ENCODE measurements at regions not wholly inside any gene's neighbourhood (a gene's known extent, or its start where the extent isn't known, plus 50 kb on each side); places are given as distances from the start of the nearest gene placed in this dataset.
A peak's percentile ranks its signal among the peaks of the same experiment; 100 is the strongest.

DNA sequence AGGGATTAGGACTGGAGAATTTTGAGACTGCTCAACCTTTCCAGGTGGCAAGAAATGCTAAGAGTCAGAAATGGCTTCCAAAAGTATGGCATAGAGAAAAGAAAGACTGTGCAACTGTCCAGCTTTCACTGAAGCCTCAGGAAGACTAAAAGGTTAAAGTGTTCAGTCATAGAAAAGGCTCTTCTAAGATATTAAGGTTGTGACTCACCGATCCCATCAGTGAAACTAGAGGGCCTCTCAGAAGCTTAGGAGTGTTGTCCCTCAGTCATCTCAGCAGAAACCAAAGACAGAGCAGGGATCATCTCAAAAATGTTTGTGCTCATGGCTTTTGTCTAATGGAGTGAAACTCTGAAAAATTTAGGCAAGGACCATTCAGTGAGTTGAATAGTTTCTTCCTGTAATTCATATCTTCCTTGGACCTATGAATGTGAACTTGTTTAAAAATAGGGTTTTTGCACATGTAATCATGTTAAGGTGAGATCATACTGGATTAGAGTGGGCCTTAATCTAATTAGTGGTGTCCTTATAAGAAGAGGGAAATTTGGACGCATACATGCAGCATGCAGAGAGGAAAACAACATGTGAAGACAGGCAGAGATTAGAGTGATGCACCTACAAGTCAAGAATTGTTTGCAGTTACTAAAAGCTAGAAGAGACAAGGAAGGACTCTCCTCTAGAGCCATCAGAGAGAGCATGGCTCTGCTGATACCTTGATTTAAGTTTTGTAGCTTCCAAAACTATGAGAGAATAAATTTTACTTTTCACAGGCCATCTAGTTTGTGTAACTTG is 71.3 kb downstream of the RPE65 start:
- DNase-seq = no peak

DNA sequence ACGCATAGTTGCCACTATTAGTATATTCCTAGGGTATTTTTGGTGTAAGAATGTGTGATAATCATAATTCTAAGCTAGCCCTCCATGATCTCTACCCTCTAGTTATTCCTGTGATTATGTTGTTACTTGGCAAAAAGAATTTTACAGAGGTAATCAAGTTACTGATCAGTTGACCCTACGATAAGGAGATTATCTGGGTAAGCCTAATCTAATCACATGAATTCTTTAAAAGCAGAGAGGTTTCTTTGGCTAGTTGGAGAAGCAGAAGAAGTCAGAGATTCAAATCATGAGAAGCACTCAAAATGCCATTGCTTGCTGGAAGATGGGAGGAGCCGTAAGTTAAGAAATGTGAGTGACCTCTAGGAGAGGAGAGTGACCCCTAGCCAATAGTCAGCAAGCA is 72.7 kb downstream of the RPE65 start:
- no peak for DNase-seq

DNA sequence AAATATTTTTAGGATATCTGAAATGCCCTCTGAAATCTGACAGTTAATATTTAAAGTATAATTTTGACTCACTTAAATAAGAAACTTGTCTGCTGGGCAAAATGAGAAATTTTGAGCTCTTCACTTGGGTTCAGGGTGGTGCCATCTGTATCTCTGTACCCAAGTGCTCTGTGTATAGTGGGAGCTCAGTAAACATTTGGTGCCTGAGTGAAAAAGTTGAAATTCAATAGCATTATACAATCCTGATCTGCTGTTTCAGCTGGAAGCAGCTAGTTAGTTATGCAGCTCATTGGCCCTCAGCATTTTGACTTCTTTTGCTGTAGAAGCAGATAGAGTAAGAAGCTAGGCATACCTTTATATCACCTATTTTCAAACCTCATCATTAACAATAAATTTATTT is 73.3 kb downstream of the RPE65 start:
- DNase-seq = peak in 1 of 2 experiments; percentile 14

DNA sequence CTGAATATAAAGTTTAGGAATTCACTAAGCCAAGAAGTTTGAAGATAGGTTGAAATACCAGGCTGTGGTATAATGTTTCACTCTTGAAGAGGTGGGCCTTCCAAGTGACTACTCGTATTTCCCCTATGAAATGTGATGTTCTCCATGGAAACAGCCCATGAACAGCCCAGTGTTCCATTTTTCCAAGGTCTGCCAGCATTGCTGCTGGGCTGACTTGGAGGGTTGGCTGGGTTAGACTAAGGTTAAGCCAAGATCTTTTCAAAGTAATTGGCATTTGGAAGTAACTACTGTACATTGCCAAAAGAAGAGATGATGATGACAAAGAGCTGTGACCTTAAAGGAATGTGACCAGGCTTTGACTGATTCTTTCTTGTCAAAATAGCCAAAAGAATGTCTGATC is 73.8 kb downstream of the RPE65 start:
- peak; percentile 72 to 80 for DNase-seq

DNA sequence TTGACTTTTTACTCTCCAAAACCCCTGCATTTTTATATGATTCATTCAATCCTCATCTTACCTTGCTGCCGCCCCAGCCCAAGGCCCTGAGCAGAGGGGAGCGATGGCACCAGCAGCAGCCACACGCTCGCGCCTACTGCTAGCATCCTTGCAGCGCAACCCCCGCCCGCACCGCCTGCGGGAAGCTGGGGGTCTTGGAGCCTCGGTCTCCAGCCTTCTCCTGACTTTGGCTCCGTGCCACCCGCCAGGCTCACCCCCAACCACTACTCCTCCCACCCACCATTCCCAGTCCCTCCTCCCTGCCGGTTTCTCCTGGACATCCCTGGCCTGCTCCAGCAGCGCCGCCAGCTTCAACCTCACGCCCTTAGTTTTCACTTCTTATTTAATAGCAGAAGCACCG is 76.6 kb downstream of the RPE65 start:
- DNase-seq = no peak

DNA sequence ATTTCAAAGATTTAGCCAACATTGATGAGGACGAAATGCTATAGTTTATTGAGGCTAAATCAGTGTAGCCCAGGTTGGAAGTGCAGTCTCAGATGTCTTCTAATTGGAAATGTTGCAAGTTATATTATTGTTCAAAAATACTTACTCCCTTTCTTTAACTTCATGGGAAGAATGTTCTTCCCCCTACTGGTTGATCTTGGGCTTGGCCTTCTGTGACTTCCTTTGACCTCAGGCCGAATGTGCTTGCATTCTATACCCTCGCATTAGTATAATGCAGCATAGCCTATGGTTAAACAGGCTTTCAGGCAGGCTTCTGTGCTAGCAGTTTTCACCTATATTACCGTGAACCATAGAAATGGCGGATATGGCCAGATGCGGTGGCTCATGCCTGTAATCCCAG is 77.3 kb downstream of the RPE65 start:
- no peak for DNase-seq

DNA sequence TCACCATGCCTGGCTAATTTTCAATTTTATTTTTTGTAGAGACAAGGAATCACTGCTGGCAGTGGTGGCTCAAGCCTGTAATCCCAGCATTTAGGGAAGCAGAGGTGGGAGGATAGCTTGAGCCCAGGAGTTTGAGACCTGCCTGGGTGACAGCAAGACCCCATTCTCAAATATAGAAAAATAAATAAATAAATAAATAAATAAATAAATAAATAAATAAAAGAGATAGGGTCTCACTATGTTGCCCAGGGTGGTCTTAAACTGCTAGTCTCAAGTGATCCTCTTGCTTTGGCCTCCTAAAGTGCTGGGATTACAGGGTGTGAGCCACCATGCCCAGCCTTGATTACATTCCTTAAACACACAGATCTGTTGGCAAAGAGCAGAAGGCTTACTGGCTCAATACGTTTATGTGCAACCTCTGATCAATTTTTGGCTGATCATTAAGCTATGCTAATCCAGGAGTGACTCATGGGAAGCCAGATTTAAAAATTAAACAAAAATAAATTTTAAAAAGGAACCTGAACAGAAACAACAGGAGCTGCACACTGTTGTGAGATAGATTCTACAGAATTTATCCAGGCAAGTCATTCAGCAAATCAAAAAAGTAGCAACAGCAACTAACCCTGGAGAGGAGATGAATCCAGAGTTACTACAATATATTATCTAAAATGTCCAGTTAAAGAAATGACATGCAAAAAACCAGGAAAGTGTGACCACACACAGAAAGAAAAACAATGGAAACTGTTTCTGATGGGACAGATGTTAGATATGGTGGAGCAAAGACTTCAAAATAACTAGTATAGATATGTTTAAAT is 79.4 kb downstream of the RPE65 start:
- no peak for DNase-seq

DNA sequence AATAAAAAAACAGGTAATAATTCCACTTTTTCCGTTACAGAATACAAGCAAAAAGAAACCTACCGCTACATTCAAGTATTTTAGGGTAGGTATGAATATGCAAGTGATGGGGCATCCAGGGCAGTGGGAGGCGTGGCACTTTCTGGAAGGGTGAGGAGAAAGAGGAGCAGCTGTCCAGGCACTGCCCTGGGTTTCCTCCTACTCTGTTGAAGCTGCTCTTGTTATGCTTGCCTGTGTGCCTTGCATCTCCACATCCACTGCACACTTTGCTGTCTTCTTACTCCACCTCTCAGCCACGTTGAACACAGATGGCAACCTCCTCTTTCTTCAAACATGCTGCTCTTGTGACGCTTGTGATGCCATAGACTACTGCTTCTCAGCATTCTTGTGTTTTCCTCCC is 83.2 kb downstream of the RPE65 start:
- DNase-seq = no peak

DNA sequence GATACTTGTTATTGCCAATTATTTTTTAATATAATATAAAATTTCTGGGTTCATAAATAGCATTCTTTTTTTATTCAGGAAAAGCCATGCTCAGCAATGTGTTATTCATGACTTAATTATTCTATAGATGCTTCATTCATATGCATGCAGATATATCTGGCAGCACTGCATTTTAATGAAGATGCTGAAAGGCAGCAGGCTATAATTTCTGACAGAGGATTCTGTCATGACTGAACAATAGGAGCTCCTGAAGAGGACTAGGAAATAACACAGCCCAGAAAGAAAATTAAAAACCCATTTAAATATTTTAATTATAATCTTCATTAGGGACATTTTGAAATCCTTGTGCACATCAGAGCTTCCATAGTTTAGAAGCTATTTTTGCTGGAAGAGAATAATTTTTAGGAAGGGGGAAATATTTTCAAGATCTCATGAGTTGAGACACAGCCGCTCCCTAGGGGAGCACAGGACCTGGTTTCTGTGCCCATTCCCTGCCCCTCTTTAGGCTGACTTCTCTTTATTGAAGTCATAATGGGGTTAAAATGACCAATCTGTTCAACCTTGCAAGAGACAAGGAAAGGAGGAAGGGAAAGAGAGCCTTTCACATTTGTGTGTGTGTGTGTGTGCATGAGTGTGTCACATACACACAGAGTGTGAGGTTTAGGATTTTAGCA is 83.9 kb downstream of the RPE65 start:
- no peak for DNase-seq

DNA sequence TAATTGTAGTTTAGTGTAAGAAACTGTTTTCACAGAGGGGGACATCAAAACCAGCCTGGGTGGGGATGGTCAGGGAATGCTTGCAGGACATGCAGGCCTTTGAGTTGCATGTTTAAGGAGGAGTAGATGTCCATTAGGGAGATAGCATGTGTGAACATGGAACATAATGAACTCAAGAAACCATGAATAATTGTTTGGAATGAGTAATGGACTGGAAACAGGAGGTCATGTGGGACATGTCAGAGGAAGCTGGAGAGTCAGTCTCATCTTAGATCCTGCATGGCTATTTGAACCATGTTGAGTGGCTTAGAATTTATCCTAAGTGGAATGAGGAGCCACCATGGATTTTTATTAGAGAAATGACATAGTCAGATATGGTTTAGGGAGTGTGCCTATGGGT is 86.4 kb downstream of the RPE65 start:
- no peak for DNase-seq

DNA sequence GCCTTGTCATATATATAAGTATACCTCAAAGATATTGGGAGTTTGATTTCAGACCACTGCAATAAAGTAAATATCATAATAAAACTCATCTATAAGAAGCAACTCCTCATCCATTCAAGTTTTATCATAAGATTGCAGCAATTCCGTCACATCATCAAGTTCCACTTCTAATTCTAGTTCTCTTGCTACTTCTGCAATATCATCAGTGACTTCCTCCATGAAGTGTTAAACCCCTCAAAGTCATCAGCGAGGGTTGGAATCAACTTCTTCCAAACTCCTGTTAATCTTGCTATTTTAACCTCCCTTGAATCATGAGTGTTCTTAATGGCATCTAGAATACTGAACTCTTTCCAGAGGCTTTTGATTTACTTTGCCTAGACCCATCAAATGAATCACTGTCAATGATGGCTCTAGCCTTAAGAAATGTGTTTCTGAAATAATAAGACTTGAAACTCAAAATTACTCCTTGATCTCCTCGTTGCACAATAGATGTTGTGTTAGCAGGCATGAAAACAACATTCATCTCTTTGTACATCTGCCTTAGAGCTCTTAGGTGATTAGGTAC is 88.3 kb downstream of the RPE65 start:
- no peak for DNase-seq

DNA sequence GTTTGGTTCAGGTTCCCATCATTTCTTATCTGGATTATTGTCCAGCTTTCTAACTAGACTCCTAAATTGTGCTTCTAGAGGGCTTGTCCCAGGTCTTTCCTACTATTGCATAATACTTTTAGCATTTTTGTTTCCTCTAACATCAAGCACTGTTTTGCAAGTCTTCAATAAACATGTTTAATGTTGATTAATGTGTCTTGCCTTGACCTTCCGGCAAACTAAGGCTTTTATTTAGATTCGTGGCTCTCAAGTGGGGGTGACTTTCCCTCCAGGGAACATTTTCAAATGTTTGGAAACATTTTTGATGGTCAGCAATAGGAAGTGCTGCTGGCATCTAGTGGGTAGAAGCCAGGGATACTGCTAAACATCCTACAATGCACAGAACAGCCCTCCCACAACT is 90.7 kb downstream of the RPE65 start:
- DNase-seq = no peak

DNA sequence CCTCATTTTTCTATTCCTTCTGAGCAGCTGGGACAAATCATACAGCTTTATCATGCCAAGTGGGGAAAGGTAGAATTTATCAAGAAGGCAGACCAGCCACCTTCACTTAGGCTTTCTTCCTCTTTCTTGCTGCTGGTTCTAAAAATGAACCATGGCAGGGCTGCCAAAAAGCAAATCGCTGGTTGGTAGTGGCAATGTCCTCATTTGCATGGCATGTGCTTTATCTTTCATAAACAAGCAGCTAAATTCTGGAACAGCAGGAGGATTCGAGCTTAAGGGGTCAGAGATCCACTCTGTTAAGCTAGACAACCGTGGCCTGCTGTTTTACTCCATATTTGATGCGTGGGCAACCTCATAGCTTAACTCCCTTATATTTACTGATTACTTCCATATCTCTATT is 91.3 kb downstream of the RPE65 start:
- DNase-seq = no peak

DNA sequence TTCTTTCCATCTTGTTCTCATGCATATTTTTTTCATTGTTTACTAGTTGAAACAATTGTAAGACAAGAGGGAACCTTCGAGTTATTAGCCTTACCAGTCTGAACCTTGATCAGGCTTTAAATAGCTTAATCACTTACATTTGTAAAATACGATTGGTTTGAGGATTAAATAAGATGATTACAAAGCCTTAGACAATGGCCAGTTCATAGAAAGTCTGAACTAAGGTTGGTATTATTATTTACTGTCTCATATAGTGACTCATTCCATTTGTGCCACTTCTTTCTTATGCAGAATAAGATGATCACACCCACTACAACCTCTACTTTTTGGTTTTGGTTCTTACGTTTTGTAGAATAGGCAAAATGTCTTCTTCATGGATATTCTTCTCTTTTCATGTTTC is 94.1 kb downstream of the RPE65 start:
- no peak for DNase-seq

DNA sequence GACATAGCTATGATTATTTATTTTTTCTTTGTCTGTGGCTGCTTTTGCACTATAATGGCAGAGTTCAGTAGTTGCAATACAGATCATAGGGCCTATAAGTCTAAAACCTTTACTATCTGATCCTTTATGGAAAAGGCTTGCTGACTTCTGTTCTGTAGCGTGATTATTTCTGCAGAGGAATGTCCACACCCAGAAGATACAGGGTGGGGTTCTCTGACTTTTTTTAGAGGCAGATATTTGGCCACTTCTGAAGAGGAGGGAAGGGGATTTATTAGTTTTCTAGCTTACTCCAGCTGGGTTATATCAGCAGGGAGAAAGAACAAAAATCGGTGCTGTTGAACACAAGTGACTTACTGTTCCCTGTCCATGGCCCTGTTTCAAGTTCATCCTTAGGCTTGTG is 97.6 kb downstream of the RPE65 start:
- DNase-seq = no peak

DNA sequence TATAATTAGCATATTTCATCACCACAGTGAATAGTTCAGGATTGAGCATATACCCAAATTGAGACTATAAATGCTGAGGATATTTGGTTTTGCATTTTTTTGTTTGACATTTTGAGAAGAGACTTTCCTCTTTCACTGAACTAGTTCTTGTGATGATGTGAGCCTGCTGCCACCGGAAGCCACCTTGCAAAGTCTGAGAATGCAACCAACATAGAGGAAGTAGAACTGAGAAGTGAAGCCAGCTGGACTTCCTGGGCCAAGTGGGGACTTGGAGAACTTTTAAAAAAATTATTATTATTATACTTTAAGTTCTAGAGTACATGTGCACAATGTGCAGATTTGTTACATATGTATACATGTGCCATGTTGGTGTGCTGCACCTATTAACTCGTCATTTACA is 102.3 kb downstream of the RPE65 start:
- no peak for DNase-seq

DNA sequence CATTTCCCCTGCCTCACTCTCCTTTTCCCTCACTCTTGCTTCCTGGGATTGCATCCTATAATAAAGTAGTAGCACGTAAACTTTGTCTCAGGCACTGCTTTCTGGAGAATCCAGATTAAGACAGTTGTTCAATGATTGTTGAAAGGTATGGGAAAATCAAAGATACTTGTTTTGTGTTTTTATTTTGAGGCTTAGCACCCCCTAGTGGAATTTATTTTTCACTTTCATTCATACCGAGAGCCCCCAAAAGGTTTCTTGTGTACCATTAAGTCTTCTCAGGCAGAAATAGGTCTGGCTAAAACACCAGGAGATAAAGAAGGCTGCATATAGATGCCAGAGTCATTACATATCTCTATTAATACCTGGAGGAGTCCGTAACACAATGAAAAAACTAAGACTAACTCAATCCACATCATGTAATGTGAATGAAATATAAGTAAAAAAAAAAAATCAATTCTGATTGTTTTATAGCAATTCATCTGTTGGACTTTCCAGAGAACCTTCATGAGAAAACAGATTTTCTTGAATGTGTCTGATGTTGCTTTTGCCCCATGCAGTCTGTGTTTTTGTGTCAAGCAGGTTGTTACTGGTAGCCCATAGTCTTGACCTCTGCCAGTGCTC is 103.5 kb downstream of the RPE65 start:
- peak in 1 of 2 experiments; percentile 33 for DNase-seq

DNA sequence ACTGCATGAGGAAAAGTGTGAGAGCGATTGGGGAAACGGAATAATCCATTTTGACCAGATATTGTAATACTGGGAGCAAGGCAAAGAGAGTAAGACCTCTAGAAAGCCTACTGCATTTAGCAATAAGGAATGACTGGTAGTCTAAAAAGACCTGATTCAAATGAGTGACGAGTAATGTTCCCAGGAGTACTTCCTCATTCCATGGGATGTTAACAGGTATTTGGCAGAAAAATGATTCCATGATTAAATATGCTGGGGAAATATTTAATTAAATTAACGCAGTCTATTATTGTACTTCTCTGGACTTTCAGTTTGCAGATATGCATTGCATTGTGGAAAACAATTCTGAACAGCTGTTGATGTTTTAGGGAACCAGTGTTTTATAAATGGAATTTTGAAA is 105.5 kb downstream of the RPE65 start:
- no peak for DNase-seq

DNA sequence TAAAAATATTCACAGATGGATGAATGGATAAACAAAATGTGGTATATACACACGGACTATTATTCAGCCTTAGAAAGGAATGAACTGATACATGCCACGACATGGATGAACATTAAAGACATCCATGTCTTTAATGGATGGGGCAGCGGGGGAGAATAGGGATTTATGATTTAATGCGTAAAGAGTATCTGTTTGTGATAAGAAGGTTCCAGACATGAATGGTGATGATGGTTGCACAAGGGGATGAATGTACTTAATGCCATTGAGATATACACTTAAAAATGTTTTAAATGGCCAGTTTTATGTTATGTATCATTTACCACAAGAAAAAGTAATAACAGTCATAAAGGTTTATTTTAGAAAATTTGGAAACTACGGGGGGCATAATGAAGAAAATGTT is 108.6 kb upstream of the WLS start:
- no peak for DNase-seq

DNA sequence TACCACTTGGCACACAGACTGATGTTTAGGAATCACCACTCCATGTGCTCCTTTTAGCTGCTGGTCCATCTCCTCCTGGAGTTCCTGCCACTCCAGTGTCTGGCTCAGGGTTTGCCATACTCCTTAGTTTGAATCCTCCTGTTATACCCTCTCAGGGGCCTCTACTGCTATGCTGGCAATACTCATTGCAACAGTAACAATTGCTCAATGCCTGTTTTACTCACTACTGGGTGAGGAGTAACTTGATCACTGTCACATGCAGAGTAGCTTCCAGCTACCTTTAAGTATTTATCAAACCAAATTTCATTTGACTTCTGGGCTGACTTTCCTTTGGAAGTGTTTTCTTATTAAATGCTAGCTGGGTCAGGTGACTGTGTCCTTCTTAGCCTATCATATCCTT is 107.2 kb upstream of the WLS start:
- no peak for DNase-seq

DNA sequence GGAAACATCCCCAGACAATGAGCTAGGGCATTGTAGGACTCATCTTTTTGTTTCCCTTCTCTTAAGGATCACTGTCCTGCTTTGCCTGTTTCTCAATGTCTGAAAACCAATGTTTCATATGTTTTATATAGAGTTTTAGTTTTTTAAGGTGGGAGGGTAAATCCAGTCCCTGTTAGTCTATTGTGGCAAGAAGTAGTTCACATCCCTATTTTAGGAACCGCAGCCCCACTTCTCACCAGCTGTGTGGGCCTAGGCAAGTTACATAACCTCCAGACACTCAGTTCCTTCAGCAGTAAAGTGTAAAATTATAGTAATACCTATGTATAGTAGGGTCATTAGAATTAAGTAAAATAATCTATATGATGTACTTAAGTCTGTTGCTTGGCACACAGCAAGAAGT is 105.8 kb upstream of the WLS start:
- DNase-seq = no peak

DNA sequence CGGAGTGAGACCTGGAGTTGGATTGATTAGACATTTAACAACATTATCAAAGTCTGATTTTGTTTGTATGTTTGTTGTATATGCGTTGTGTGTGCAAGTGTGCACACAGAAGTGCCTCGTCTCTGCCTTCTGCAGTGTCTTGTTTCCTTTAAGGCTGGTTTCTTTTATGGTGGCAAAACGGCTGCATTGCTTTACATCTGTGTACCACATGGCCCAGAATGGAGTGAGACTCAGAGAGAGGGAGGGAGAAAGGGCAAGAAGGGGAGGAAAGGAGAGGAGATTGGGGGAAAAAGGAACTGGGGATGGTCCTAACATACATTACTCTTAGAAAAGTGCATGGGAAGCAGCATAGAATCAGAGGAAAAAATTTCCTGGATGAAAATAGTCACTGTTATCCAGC is 99.7 kb upstream of the WLS start:
- DNase-seq = no peak
